SK-N-SH (cell line): ENCODE measurements at regions not wholly inside any gene's neighbourhood (a gene's known extent, or its start where the extent isn't known, plus 50 kb on each side); places are given as distances from the start of the nearest gene placed in this dataset.

Source experiments
- CHD2 ChIP-seq: fragments of 150-350 bp; IDR thresholded peaks from 2 replicates; pipeline ENCODE4 v1.6.1; 2018; ENCODE audit warnings: low read length; ENCODE audit not compliant: partially characterized antibody
- CTCF ChIP-seq: fragments of 200-600 bp; sonication (generic); IDR thresholded peaks from 2 replicates; pipeline ENCODE4 v1.6.1; 2017; ENCODE audit warnings: antibody characterized with exemption, mild to moderate bottlenecking, moderate library complexity
- ELF1 ChIP-seq: IDR thresholded peaks from 2 replicates; pipeline ENCODE4 v1.4.0; 2012
- EP300 ChIP-seq, 2 experiments: IDR thresholded peaks; 2 replicates each; pipeline versions ENCODE4 v1.4.0 to v1.6.1; 2012; ENCODE audit warnings: borderline replicate concordance in 1 of 2, low read depth in 1 of 2, low read length in 1 of 2
- NRF1 ChIP-seq: IDR thresholded peaks from 2 replicates; pipeline ENCODE4 v1.6.1; 2012; ENCODE audit warnings: low read depth, mild to moderate bottlenecking, low read length
- PBX3 ChIP-seq: IDR thresholded peaks from 2 replicates; pipeline ENCODE4; 2012
- POLR2AphosphoS5 ChIP-seq: IDR thresholded peaks from 2 replicates; pipeline ENCODE4 v1.6.1; 2012; ENCODE audit warnings: low read depth, low read length
- RCOR1 ChIP-seq: fragments of 150-350 bp; IDR thresholded peaks from 2 replicates; pipeline ENCODE4 v1.6.1; 2017; ENCODE audit warnings: antibody characterized with exemption, low read length
- RFX5 ChIP-seq: IDR thresholded peaks from 2 replicates; pipeline ENCODE4 v1.6.1; 2012; ENCODE audit warnings: mild to moderate bottlenecking, improper control_type of control experiment, low read length
- SIN3A ChIP-seq: IDR thresholded peaks from 2 replicates; pipeline ENCODE4 v1.6.1; 2012; ENCODE audit warnings: low read depth, mild to moderate bottlenecking, low read length, moderate library complexity, borderline replicate concordance
- SMC3 ChIP-seq: IDR thresholded peaks from 2 replicates; pipeline ENCODE4 v1.6.1; 2012; ENCODE audit warnings: low read depth, low read length, improper control_type of control experiment
- TAF1 ChIP-seq: IDR thresholded peaks from 2 replicates; pipeline ENCODE4 v1.6.1; 2012; ENCODE audit warnings: low read depth, mild to moderate bottlenecking, low read length, moderate library complexity, borderline replicate concordance
- TF ChIP-seq, protein P1 (sequence below): IDR thresholded peaks from 2 replicates; pipeline ENCODE4 v1.4.0; 2012; ENCODE audit warnings: low read depth
- TF ChIP-seq, protein P2 (sequence below): IDR thresholded peaks from 2 replicates; pipeline ENCODE4 v1.4.0; 2012; ENCODE audit warnings: low read depth, borderline replicate concordance

GRCh38 chr2:59177748-59178147, 936.6 kb upstream of the FANCL start:
- TF ChIP-seq EP300 (IDR thresholded peaks at IDR 0.05; ENCODE audit: borderline replicate concordance in 1 of 2, low read depth in 1 of 2, low read length in 1 of 2), result no peak
- no peak for TF ChIP-seq CTCF
- no peak for TF ChIP-seq SIN3A
- no peak for TF ChIP-seq NRF1
- TF ChIP-seq TAF1, result no peak
- TF ChIP-seq, protein P1, sequence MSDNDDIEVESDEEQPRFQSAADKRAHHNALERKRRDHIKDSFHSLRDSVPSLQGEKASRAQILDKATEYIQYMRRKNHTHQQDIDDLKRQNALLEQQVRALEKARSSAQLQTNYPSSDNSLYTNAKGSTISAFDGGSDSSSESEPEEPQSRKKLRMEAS, result no peak
- TF ChIP-seq RFX5, result no peak
- no peak for TF ChIP-seq SMC3
- TF ChIP-seq RCOR1, result no peak
- TF ChIP-seq POLR2AphosphoS5, result no peak
- no peak for TF ChIP-seq PBX3
- TF ChIP-seq, protein P2, sequence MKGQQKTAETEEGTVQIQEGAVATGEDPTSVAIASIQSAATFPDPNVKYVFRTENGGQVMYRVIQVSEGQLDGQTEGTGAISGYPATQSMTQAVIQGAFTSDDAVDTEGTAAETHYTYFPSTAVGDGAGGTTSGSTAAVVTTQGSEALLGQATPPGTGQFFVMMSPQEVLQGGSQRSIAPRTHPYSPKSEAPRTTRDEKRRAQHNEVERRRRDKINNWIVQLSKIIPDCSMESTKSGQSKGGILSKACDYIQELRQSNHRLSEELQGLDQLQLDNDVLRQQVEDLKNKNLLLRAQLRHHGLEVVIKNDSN, result no peak
- no peak for TF ChIP-seq CHD2
- TF ChIP-seq ELF1, result no peak
